HEK293 (cell line): ENCODE measurements at regions not wholly inside any gene's neighbourhood (a gene's known extent, or its start where the extent isn't known, plus 50 kb on each side); places are given as distances from the start of the nearest gene placed in this dataset.

ENCODE experiments used
- CTCF ChIA-PET: fragments of 350-600 bp; formaldehyde crosslinking; extraction: SDS; loops from one replicate; lab custom pipeline; 2021; ENCODE audit warnings: antibody characterized with exemption; lab: Yijun Ruan, JAX
- POLR2A ChIA-PET: fragments of 300-600 bp; formaldehyde crosslinking; extraction: SDS; loops from one replicate; lab custom pipeline; 2020; ENCODE audit warnings: antibody characterized with exemption, inconsistent platforms; lab: Yijun Ruan, JAX
- H3K27ac ChIP-seq: fragments of 200-500 bp; sonication (Bioruptor generic); 2 replicates; pipeline ENCODE4 v1.5.1; 2014; ENCODE audit warnings: low read depth, low read length, control low read depth, inconsistent platforms; ENCODE audit errors: extremely low read depth
- H3K36me3 ChIP-seq, 2 experiments: fragments of 200-500 bp in 1 of 2; sonication (Bioruptor generic) in 1 of 2; 1 replicate in 1 of 2; 2 replicates in 1 of 2; pipeline ENCODE4 v1.5.1; 2014 to 2017; ENCODE audit warnings: inconsistent platforms in 2 of 2, low read length in 2 of 2; ENCODE audit not compliant: control insufficient read depth in 2 of 2, insufficient read depth in 1 of 2
- H3K4me1 ChIP-seq: fragments of 200-500 bp; sonication (Bioruptor generic); 2 replicates; pipeline ENCODE4 v1.5.1; 2014; ENCODE audit warnings: mild to moderate bottlenecking, low read length, inconsistent platforms; ENCODE audit not compliant: control insufficient read depth, insufficient read depth
- H3K4me3 ChIP-seq: 2 replicates; pipeline ENCODE4 v1.5.1; 2011; ENCODE audit warnings: low read depth, mild to moderate bottlenecking, control low read depth, low read length, moderate library complexity
- H3K9me3 ChIP-seq: fragments of 200-500 bp; sonication (Bioruptor generic); 2 replicates; pipeline ENCODE4 v1.5.1; 2014; ENCODE audit warnings: low read depth, low read length, inconsistent platforms; ENCODE audit not compliant: control insufficient read depth, insufficient read depth
- GLIS2 ChIP-seq: fragments of 450-650 bp; formaldehyde crosslinking; IDR thresholded peaks from 2 replicates; pipeline ENCODE4 v1.5.1; 2016; ENCODE audit warnings: missing biosample characterization, missing genetic modification characterization
- RBAK ChIP-seq: fragments of 450-650 bp; formaldehyde crosslinking; IDR thresholded peaks from 2 replicates; pipeline ENCODE4 v1.5.1; 2016; ENCODE audit warnings: missing biosample characterization, missing genetic modification characterization
- SP2 ChIP-seq: fragments of 450-650 bp; formaldehyde crosslinking; IDR thresholded peaks from 2 replicates; pipeline ENCODE4 v1.5.1; 2016; ENCODE audit warnings: missing biosample characterization, missing genetic modification characterization
- SP3 ChIP-seq: fragments of 450-650 bp; formaldehyde crosslinking; IDR thresholded peaks from 2 replicates; pipeline ENCODE4 v1.5.1; 2016; ENCODE audit warnings: missing biosample characterization, missing genetic modification characterization
- TRIM28 ChIP-seq: IDR thresholded peaks from 2 replicates; pipeline ENCODE4 v1.6.1; 2011; ENCODE audit warnings: low read length, control low read depth, borderline replicate concordance
- ZNF10 ChIP-seq: fragments of 450-650 bp; formaldehyde crosslinking; IDR thresholded peaks from 2 replicates; pipeline ENCODE4 v1.5.1; 2017; ENCODE audit warnings: missing biosample characterization, missing genetic modification characterization
- ZNF2 ChIP-seq: fragments of 450-650 bp; formaldehyde crosslinking; IDR thresholded peaks from 2 replicates; pipeline ENCODE4 v1.5.1; 2016; ENCODE audit warnings: missing biosample characterization, missing genetic modification characterization
- ZNF274 ChIP-seq, 2 experiments: fragments of 200-500 bp in 1 of 2; fragments of 450-650 bp in 1 of 2; sonication (Bioruptor generic) in 1 of 2; formaldehyde crosslinking in 1 of 2; IDR thresholded peaks; 2 replicates each; pipeline versions ENCODE4 v1.5.1 to v1.6.1; 2014 to 2016; ENCODE audit warnings: borderline replicate concordance in 1 of 2, inconsistent platforms in 1 of 2, low read length in 1 of 2, missing biosample characterization in 1 of 2, missing genetic modification characterization in 1 of 2
- ZNF510 ChIP-seq: fragments of 450-650 bp; formaldehyde crosslinking; IDR thresholded peaks from 2 replicates; pipeline ENCODE4 v1.5.1; 2018; ENCODE audit warnings: mild to moderate bottlenecking, missing genetic modification characterization, missing biosample characterization; ENCODE audit not compliant: insufficient replicate concordance
- ZNF658 ChIP-seq: fragments of 450-650 bp; formaldehyde crosslinking; IDR thresholded peaks from 2 replicates; pipeline ENCODE4; 2016; ENCODE audit warnings: missing biosample characterization, missing genetic modification characterization
- ZNF670 ChIP-seq: fragments of 450-650 bp; formaldehyde crosslinking; IDR thresholded peaks from 2 replicates; pipeline ENCODE4 v1.5.1; 2016; ENCODE audit warnings: missing biosample characterization, missing genetic modification characterization, low read depth
- TF ChIP-seq, protein P1 (sequence below): fragments of 450-650 bp; formaldehyde crosslinking; conservative IDR thresholded peaks from 2 replicates; pipeline ENCODE4 v1.5.1; 2016; ENCODE audit warnings: low read depth, missing biosample characterization, missing genetic modification characterization
- TF ChIP-seq, protein P2 (sequence below): fragments of 450-650 bp; formaldehyde crosslinking; IDR thresholded peaks from 2 replicates; pipeline ENCODE4 v1.5.1; 2016; ENCODE audit warnings: missing biosample characterization, missing genetic modification characterization, low read depth
- TF ChIP-seq, protein P3 (sequence below): sonication (generic); formaldehyde crosslinking; IDR thresholded peaks from 2 replicates; pipeline ENCODE4 v1.8.1; 2022; ENCODE audit warnings: mild to moderate bottlenecking, moderate library complexity, missing genetic modification reagents
- TF ChIP-seq, protein P4 (sequence below): fragments of 450-650 bp; formaldehyde crosslinking; IDR thresholded peaks from 2 replicates; pipeline ENCODE4 v1.5.1; 2016; ENCODE audit warnings: missing biosample characterization, missing genetic modification characterization

DNA sequence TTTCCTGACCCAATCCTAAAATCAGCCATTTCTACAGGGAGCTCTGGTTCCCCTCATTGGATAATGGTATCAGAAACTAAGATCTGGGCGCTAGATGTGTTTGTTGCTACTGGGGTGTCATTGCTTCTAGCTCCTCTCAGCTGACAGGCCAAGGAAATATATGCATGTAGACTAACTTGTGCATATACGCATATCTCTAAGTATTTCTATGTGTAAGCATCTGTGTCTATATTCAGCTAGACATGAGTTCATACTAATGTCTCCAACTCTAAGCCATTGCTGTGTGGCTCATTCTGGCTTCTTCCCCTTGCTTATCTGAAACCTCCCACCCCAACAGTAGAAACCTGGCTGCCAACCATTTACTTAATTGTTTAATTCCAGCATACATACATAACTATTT is 130.3 kb upstream of the MAGI3 start:
- Histone ChIP-seq H3K27ac (no peak overlapping the region), H3K4me1 (peaks cover 2% of the 10 kb centered on the region; the same call in 1 of the 2 replicates), H3K36me3 (no peaks in the 10 kb centered on the region), H3K9me3 (no peaks in the 10 kb centered on the region), H3K4me3 (no peak overlapping the region)
- POLR2A ChIA-PET, result no interaction called here
- TF ChIP-seq ZNF658 (tag by site-specific recombination) (no peak), ZNF510 (no peak), TRIM28 (no peak), GLIS2 (tag by site-specific recombination) (no peak)
- TF ChIP-seq, protein P1, sequence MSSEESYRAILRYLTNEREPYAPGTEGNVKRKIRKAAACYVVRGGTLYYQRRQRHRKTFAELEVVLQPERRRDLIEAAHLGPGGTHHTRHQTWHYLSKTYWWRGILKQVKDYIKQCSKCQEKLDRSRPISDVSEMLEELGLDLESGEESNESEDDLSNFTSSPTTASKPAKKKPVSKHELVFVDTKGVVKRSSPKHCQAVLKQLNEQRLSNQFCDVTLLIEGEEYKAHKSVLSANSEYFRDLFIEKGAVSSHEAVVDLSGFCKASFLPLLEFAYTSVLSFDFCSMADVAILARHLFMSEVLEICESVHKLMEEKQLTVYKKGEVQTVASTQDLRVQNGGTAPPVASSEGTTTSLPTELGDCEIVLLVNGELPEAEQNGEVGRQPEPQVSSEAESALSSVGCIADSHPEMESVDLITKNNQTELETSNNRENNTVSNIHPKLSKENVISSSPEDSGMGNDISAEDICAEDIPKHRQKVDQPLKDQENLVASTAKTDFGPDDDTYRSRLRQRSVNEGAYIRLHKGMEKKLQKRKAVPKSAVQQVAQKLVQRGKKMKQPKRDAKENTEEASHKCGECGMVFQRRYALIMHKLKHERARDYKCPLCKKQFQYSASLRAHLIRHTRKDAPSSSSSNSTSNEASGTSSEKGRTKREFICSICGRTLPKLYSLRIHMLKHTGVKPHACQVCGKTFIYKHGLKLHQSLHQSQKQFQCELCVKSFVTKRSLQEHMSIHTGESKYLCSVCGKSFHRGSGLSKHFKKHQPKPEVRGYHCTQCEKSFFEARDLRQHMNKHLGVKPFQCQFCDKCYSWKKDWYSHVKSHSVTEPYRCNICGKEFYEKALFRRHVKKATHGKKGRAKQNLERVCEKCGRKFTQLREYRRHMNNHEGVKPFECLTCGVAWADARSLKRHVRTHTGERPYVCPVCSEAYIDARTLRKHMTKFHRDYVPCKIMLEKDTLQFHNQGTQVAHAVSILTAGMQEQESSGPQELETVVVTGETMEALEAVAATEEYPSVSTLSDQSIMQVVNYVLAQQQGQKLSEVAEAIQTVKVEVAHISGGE (tag by site-specific recombination), result no peak
- TF ChIP-seq, protein P2, sequence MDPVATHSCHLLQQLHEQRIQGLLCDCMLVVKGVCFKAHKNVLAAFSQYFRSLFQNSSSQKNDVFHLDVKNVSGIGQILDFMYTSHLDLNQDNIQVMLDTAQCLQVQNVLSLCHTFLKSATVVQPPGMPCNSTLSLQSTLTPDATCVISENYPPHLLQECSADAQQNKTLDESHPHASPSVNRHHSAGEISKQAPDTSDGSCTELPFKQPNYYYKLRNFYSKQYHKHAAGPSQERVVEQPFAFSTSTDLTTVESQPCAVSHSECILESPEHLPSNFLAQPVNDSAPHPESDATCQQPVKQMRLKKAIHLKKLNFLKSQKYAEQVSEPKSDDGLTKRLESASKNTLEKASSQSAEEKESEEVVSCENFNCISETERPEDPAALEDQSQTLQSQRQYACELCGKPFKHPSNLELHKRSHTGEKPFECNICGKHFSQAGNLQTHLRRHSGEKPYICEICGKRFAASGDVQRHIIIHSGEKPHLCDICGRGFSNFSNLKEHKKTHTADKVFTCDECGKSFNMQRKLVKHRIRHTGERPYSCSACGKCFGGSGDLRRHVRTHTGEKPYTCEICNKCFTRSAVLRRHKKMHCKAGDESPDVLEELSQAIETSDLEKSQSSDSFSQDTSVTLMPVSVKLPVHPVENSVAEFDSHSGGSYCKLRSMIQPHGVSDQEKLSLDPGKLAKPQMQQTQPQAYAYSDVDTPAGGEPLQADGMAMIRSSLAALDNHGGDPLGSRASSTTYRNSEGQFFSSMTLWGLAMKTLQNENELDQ (tag by site-specific recombination), result no peak
- CTCF ChIA-PET, result no interaction called here

DNA sequence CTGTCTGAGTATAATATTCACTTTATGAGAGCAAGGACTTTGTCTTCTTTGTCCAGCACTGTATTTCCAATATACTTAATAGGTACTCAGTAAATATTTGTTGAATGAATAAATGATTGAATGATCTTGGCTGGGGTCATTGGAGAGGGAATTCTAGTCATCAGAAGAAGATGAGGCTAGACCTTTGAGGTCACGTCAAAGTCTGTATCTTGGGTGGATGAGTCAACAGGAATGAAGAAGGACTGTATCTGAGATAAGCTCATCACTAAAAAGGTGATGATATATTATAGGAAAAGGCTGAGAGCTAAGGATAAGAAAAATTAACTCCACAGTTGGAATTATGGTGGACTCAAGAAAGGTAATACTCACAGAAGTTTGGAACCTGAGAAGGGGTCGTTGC is 125.1 kb upstream of the MAGI3 start:
- Histone ChIP-seq H3K27ac (no peak overlapping the region), H3K4me3 (no peak overlapping the region), H3K9me3 (no peaks in the 10 kb centered on the region), H3K36me3 (no peaks in the 10 kb centered on the region), H3K4me1 (no peaks in the 10 kb centered on the region)
- ChIA-PET POLR2A (no interaction called here), CTCF (no interaction called here)
- TF ChIP-seq ZNF274 (IDR thresholded peaks at IDR 0.05; ENCODE audit: low read length) (no peak), ZNF274 (tag by site-specific recombination; IDR thresholded peaks at IDR 0.05; ENCODE audit: borderline replicate concordance) (no peak), ZNF670 (no peak), TRIM28 (no peak), SP3 (tag by site-specific recombination) (no peak), SP2 (tag by site-specific recombination) (no peak), ZNF10 (tag by site-specific recombination) (no peak), ZNF2 (tag by site-specific recombination) (no peak), RBAK (tag by site-specific recombination) (no peak)
- TF ChIP-seq, protein P3, sequence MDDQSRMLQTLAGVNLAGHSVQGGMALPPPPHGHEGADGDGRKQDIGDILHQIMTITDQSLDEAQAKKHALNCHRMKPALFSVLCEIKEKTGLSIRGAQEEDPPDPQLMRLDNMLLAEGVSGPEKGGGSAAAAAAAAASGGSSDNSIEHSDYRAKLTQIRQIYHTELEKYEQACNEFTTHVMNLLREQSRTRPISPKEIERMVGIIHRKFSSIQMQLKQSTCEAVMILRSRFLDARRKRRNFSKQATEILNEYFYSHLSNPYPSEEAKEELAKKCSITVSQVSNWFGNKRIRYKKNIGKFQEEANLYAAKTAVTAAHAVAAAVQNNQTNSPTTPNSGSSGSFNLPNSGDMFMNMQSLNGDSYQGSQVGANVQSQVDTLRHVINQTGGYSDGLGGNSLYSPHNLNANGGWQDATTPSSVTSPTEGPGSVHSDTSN (CRISPR knock-in tag), result no peak
- TF ChIP-seq, protein P4, sequence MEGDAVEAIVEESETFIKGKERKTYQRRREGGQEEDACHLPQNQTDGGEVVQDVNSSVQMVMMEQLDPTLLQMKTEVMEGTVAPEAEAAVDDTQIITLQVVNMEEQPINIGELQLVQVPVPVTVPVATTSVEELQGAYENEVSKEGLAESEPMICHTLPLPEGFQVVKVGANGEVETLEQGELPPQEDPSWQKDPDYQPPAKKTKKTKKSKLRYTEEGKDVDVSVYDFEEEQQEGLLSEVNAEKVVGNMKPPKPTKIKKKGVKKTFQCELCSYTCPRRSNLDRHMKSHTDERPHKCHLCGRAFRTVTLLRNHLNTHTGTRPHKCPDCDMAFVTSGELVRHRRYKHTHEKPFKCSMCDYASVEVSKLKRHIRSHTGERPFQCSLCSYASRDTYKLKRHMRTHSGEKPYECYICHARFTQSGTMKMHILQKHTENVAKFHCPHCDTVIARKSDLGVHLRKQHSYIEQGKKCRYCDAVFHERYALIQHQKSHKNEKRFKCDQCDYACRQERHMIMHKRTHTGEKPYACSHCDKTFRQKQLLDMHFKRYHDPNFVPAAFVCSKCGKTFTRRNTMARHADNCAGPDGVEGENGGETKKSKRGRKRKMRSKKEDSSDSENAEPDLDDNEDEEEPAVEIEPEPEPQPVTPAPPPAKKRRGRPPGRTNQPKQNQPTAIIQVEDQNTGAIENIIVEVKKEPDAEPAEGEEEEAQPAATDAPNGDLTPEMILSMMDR (tag by site-specific recombination), result no peak
